Erythroblast (primary cell): ENCODE measurements at regions not wholly inside any gene's neighbourhood (a gene's known extent, or its start where the extent isn't known, plus 50 kb on each side); places are given as distances from the start of the nearest gene placed in this dataset.

Experiments
- DNase-seq, 2 experiments: peaks; one replicate each; lab custom pipeline; 2025; lab: John Stamatoyannopoulos, UW
- GATA1 ChIP-seq: IDR thresholded peaks from 2 replicates; pipeline ENCODE4 v1.6.1; 2011; ENCODE audit warnings: low read depth, mild to moderate bottlenecking, control low read depth, low read length, moderate library complexity
- POLR2A ChIP-seq: IDR thresholded peaks from 2 replicates; pipeline ENCODE4 v1.6.1; 2011; ENCODE audit warnings: mild to moderate bottlenecking, low read length

DNA sequence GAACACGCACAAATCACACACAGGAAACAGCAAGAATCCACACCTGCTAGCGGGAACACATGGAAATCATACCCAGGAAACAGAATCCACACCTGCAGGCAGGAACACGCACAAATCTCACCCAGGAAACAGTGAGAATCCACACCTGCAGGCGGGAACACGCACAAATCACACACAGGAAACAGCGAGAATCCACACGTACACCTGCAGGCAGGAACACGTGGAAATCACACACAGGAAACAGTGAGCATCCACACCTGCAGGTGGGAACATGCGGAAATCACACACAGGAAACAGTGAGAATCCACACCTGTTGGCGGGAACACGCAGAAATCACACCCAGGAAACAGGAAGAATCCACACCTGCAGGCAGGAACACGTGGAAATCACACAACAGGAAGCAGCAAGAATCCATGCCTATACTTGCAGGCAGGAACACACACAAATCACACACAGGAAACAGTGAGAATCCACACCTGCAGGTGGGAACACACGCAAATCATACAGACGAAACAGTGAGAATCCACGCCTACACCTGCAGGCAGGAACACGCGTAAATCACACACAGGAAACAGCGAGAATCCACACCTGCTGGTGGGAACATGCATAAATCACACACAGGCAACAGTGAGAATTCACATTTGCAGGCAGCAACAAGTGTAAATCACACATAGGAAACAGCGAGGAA is 108.6 kb downstream of the DLL1 start:
- TF ChIP-seq GATA1 (no peak), POLR2A (no peak)
- DNase-seq = no peak

DNA sequence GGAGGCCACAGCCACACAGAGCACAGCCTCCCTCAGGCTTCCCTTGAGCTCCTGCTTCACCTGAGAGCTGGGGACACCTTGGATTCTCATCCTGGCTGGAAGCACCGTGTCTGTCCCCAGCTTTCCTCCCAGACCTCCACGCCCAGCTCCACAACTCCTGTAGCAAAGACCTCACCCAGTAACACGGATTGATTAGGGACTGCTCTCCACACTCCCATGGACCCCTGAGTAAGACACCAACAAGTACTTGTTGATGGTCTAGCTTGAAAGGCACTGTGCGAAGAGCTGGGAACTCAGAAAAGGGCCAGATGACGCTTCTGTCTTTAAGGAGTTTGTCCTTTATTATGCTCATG is 109.6 kb downstream of the DLL1 start:
- TF ChIP-seq GATA1 = no peak
- TF ChIP-seq POLR2A = no peak
- no peak for DNase-seq

DNA sequence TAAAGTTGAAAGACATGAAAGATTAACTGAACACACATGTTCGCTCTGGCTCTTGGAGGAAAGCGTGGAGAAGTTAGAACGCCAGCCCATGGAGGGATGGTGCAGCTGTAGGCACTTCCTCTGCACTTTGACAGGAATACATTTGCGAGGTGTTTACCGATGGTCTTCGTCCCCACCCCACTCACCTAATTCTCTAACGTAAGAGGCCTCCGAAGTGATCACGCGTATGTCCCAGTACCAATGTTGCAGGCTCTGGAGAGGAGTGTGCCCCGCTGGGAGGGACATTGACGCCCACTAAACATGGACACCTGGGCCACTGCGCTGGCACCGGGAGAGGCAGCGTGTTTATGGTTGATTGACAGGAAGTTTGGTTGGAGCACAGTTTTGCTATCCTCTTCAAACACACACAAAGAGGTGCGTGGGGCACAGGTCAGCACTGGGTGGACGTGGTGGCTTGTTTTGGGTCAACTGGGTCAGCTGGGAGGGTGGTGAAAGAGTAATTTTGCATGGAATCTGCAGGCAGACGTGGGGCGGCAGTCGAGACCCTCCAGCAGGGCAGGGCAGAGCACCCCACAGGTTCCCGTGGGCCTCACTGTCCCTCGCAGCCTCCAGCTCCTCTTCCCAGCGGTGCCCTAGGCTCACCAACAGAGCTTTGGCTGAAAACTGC is 110.1 kb downstream of the DLL1 start:
- TF ChIP-seq GATA1 = no peak
- no peak for TF ChIP-seq POLR2A
- no peak for DNase-seq

DNA sequence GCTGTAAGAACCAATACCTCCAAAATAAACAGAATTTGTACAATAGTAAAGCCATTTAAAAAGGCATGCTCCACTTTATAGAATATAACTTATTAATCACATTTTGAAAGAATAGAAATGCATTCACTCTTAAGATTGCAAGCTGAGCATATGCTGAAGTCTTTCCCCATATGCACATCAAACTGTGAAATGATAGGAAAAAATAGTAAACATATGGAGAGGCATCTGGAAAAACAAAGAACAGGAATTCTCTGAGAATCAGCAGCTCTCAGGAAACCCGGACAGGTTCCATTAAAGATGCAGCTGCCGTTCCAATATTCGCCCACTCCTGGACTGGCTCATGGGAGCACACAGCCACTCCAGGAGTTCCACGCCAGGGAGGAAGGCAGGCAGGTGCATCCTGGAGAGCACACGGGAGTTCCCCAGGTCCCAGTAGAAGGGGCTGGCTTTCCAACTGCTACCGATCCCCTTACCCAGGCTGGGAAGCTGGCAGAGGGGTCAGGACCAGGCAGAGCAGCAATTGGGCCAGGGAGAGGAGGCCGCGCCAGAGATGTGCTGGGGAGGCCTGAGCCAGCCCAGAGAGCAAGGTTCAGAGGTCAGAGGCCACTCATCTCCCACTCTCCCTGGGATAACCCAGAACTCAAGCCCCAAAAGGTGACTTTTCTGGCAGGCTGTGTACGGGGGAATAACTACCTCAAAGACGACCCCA is 111.1 kb downstream of the DLL1 start:
- no peak for TF ChIP-seq POLR2A
- TF ChIP-seq GATA1 = no peak
- DNase-seq = no peak

DNA sequence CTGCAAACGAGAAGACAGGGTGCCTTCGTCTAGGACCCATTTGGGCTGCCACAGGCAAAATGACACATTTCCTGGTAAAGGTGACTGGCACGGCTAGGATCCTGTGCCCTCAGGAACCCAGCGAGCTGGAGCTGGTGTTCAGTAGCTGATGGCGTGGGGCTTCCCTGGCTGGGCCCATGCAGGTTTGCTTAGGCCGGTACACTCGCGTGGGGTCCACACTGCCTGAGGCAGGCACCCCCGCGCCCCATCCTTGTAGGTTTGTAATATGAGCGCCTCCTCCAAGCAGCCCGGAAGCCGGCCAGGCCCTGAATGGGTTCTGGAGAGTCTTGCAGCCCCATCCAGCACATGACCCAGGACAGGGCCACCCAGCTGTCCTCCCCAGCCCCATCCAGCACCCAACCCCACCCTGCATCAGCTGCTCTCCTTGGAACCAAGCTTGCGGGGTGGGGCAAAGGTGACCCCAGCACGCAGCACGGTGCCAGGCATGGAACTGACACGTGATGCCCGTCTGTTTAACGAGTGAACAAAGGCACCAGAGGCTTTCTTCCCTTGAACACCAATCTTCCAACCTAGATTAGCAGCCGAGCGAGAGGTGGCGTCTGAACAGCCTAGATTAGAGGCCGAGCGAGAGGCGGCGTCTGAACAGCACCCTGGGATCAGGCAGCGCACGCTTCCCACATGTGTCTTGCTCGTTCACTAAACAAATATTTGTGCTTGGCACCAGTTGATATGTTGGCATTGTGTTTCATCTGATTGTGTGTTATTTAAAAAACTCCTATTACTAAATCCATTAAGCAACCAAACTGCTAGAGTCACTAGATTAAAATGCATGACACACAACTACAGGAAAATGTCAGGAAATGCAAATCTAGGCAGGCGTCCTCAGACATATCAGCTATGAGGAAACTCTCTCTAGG is 112.1 kb downstream of the DLL1 start:
- TF ChIP-seq GATA1 (no peak), POLR2A (no peak)
- DNase-seq = no peak

DNA sequence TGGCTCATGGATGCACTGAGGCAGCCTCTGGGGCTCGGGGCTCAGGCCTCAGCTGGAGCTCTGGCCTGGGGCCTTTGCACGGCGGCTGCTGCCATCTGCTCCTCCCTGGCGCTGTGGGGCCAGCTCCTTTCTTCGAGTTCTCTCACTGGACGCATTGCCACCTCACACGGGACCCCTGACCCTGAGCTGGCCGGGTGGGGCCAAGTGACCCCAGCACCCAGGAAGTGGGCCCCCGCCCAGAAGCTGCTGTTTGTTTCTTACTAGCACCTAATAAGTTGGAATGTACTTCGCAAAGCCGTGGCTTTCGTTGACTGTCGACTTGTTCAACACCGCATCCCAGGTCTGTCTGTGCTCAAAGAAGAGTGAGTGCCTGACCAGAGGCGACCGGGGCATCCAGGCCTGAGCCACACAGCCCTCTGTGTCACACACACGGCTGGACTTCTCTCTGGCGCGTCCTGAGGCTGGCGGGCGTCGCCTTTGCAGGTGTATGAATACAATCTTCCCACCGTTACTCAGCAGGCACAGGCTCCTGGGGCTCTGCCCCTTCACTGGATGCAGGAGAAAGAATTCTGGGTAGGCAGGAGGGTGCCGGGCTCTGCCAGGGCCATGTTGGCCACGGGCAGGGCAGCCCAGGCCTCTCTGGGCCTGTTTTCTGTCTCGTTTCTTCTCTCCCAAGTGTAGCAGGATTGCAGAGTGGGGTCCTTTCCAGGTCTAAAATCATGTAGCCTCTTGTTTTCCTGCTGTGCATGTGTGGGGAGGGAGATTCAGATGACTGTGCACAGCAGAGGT is 112.9 kb downstream of the DLL1 start:
- DNase-seq = no peak
- TF ChIP-seq GATA1 = no peak
- TF ChIP-seq POLR2A = no peak

DNA sequence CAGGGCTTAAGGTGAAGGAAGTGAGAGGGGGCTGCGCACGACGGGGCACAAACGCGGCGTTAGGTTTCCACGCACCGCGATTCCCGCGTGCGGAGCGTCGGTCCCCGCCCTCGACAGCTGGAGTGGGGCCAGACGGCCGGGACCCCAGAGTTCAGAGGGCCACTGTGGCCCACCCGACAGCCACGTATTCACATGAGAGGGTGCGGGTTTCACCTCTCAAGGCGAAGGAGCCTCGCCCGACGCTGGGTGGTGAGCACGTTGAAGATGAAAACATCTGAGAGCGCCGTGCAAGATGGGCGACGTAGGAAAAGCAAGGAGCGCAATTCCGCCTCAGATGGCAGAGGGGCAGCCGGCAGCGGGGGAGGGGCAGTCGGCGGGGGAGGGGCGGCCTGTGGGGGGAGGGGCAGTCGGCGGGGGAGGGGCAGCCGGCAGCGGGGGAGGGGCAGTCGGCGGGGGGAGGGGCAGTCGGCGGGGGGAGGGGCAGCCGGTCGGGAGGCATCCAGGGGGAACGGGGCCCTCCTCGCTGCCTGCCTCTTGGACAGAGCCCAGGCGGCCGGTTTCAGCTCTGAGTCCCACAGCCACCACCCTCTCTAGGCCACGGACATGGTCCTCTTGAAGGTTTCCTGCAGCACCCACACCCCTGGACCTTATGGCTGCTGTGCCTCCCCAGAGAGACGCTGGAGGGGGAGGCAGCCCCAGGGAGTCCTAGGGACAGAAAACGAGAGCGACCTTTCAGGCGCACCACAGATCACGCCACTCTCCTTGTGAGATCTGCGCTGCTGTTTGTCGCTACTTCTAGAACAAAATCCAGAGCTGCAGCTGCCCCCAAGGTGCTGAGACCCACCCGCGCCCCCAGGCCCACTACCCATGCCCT is 113.7 kb downstream of the DLL1 start:
- TF ChIP-seq POLR2A = no peak
- TF ChIP-seq GATA1 = no peak
- DNase-seq = peak; percentile 31 to 37

DNA sequence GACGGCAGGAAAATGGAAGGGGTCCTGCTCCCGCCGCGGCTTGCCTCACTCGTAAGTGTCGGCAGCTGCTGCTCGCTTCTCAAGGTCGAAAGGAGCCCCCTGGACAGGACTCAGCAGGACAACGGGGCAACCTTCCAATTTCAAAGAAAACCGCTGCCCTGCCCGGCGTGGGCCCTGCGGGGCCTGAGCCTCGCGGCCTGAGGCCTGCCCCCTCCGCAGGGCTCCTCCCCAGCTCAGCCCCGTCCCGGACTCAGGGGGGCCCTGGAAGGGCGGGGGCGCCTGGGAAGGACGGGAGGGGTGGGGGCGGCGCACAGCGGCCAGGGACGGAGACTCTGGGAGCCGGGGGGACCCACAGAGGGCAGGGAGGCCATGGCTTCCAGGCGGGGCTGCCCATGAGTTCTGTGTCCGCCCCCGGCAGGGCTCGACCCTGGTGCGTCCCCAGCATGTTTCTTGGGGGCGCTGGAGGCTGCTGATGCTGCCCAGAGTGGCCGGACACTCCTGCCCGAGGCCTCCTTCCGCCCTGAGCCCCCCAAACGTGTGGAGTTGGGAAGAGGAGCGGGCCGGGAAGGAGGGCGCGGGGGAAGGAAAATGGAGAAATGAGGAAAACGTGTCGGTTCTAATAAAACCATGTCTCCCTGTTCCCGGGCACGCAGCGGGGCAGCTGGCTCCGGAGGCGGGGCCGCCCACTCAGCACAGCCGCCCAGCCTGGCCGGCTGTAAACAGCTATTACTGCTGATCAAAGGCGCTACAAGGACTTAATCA is 114.6 kb downstream of the DLL1 start:
- TF ChIP-seq GATA1 (no peak), POLR2A (no peak)
- DNase-seq = no peak

DNA sequence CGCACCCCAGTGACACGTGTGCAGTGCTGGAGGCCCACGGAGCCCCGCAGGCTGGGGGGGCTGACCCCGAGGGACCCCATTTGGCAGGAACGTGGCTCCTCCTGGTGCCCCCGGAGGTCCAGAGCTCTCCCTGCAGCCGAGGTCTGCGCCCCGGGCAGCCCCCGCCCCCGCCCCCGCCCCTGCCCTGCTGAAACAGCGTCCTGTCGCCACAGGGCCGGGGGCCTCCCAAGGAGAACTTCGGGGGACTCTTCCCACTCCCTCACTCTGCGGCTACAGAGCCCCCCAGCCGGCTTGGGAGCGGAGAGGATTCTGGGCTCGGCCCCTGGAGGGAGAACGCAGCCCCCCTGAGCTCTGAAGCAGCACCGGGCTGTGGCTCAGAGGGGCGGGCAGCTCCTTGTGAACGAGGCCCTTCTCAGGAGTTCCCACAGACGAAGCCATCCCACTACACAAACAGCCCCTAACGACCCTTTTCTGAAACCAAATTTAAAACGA is 115.2 kb downstream of the DLL1 start:
- TF ChIP-seq POLR2A = no peak
- no peak for TF ChIP-seq GATA1
- DNase-seq = no peak

DNA sequence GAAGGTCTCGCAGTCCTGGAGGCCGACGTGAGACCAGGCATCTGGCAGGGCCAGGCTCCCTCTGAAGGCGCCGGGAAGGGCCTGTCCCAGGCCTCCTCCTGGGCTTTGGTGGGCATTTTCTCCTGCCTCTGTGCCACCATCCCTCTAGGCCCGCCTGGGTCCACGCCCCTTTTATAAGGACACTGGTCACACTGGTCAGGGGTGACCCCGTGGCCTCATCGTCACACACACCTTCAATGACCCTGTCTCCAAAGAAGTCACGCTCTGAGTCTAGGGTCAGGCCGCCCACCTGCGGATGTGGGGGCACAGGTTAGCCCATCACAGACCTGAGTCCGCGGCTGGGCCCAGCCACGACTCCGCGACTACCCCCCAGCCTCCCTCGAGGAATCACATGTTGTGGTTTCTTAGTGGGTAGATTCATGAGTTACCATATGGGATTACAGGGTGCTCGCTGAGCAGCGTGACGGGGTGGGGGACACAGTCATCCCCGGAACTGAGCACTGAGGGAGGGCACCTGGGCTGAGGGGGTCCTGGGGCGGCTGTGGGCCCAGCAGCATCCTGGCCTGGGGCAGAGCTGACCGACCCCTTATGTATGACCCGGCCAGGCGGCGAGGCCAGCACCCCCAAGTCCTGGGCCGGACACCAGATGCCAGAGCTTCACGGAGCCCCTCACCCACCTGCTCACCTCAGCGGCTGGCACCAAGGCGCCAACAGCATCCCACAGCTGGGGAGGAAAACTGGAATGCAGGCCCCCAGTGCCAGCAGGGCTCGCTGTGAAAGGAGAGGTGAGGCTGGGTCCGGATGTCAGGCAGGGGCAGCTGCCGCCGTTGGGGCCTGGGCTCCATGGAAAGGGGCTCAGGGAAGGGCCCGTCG is 115.9 kb downstream of the DLL1 start:
- TF ChIP-seq POLR2A = no peak
- no peak for TF ChIP-seq GATA1
- no peak for DNase-seq
